SK-N-SH treated with all-trans-retinoic acid at 6 μM for 48 hours (cell line): ENCODE measurements at regions not wholly inside any gene's neighbourhood (a gene's known extent, or its start where the extent isn't known, plus 50 kb on each side); places are given as distances from the start of the nearest gene placed in this dataset.

Source experiments
- ESRRG ChIP-seq: fragments of 250-450 bp; sonication (Bioruptor Pico); IDR thresholded peaks from 2 replicates; pipeline ENCODE4 v1.6.1; 2021; ENCODE audit warnings: mild to moderate bottlenecking
- RARB ChIP-seq: fragments of 250-450 bp; sonication (Bioruptor Pico); IDR thresholded peaks from 2 replicates; pipeline ENCODE4 v1.8.0; 2021; ENCODE audit warnings: mild to moderate bottlenecking, moderate library complexity
- TF ChIP-seq, protein P1 (sequence below): fragments of 250-450 bp; sonication (Bioruptor Pico); IDR thresholded peaks from 2 replicates; pipeline ENCODE4 v1.5.0; 2020; ENCODE audit warnings: mild to moderate bottlenecking, moderate library complexity
- TF ChIP-seq, protein P2 (sequence below): fragments of 250-450 bp; sonication (Bioruptor Pico); IDR thresholded peaks from 2 replicates; pipeline ENCODE4 v1.5.1; 2020; ENCODE audit warnings: low read depth, mild to moderate bottlenecking, moderate library complexity
- TF ChIP-seq, protein P3 (sequence below): fragments of 250-450 bp; sonication (Bioruptor Pico); IDR thresholded peaks from 2 replicates; pipeline ENCODE4 v1.8.0; 2020; ENCODE audit warnings: mild to moderate bottlenecking, moderate library complexity, borderline replicate concordance

DNA sequence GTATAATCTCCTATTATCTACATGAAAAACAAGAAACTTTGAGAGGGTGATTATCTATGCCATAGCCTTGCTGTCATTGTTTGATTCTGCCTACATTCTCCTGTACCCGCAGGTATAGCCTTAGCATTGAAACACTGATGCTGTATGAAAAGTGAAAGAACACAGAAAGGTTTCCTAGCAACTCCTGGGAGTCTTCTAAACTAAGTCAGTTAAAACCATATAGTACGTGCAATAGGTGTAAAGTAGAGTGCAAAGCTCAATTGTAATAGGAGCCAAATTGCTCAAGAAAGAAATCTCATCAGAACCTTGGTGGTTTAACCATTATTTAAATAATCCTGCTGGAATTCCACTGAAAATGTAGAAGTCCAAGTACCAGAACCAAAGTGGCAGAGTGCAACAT is 489.7 kb downstream of the PCDH10 start:
- TF ChIP-seq, protein P1, sequence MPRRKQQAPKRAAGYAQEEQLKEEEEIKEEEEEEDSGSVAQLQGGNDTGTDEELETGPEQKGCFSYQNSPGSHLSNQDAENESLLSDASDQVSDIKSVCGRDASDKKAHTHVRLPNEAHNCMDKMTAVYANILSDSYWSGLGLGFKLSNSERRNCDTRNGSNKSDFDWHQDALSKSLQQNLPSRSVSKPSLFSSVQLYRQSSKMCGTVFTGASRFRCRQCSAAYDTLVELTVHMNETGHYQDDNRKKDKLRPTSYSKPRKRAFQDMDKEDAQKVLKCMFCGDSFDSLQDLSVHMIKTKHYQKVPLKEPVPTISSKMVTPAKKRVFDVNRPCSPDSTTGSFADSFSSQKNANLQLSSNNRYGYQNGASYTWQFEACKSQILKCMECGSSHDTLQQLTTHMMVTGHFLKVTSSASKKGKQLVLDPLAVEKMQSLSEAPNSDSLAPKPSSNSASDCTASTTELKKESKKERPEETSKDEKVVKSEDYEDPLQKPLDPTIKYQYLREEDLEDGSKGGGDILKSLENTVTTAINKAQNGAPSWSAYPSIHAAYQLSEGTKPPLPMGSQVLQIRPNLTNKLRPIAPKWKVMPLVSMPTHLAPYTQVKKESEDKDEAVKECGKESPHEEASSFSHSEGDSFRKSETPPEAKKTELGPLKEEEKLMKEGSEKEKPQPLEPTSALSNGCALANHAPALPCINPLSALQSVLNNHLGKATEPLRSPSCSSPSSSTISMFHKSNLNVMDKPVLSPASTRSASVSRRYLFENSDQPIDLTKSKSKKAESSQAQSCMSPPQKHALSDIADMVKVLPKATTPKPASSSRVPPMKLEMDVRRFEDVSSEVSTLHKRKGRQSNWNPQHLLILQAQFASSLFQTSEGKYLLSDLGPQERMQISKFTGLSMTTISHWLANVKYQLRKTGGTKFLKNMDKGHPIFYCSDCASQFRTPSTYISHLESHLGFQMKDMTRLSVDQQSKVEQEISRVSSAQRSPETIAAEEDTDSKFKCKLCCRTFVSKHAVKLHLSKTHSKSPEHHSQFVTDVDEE (CRISPR knock-in tag), result no peak
- TF ChIP-seq RARB (no peak), ESRRG (CRISPR knock-in tag) (no peak)
- TF ChIP-seq, protein P2, sequence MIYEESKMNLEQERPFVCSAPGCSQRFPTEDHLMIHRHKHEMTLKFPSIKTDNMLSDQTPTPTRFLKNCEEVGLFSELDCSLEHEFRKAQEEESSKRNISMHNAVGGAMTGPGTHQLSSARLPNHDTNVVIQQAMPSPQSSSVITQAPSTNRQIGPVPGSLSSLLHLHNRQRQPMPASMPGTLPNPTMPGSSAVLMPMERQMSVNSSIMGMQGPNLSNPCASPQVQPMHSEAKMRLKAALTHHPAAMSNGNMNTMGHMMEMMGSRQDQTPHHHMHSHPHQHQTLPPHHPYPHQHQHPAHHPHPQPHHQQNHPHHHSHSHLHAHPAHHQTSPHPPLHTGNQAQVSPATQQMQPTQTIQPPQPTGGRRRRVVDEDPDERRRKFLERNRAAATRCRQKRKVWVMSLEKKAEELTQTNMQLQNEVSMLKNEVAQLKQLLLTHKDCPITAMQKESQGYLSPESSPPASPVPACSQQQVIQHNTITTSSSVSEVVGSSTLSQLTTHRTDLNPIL (CRISPR knock-in tag), result no peak
- TF ChIP-seq, protein P3, sequence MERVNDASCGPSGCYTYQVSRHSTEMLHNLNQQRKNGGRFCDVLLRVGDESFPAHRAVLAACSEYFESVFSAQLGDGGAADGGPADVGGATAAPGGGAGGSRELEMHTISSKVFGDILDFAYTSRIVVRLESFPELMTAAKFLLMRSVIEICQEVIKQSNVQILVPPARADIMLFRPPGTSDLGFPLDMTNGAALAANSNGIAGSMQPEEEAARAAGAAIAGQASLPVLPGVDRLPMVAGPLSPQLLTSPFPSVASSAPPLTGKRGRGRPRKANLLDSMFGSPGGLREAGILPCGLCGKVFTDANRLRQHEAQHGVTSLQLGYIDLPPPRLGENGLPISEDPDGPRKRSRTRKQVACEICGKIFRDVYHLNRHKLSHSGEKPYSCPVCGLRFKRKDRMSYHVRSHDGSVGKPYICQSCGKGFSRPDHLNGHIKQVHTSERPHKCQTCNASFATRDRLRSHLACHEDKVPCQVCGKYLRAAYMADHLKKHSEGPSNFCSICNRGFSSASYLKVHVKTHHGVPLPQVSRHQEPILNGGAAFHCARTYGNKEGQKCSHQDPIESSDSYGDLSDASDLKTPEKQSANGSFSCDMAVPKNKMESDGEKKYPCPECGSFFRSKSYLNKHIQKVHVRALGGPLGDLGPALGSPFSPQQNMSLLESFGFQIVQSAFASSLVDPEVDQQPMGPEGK, result no peak
